Activated T-cell treated with anti-CD3 and anti-CD28 coated beads for 1 hour (primary cell): ENCODE measurements at regions not wholly inside any gene's neighbourhood (a gene's known extent, or its start where the extent isn't known, plus 50 kb on each side); places are given as distances from the start of the nearest gene placed in this dataset.

Source experiments
- DNase-seq: peaks from one replicate; pipeline ENCODE4 v3.0.0-alpha.2; 2020; ENCODE audit warnings: low read depth

DNA sequence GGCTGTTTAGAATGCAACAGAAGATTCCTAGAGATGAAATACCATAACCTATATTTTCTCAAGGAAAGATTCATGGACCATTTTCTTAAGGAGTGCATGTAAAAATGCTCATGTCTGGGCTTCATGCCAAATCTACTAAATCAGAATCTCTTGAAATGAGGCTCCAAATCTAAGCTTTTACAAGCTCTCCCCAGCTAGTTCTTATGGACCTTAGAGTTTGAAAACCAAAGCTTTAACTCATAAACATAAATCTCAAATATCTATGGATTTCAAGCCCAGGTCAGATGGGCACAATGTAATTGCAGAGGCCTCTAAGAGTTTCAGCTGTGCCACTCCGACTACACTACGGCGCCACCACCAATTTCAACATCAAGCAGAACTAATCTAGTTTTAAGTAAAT, 117.3 kb upstream of the CAND1 start:
- DNase-seq: no peak

DNA sequence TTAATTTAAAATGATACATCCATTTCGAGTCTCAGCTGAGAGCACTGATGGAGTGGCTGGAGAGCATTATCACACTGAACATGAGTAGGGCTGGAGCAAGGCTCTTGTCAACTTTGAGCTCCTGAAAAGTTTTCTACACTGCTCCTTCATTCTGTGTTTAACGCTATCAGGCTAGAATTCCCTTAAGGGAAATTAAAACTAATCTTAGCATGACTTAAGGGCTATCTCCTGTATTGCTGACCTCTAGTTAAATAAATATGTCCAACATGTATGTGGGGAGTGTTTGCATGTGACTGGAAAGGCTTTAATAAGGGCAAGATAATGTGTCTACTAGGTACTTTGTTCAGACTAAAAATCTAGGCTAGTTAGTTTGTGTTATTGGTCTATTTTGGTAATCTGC, 116.7 kb upstream of the CAND1 start:
- no peak for DNase-seq

DNA sequence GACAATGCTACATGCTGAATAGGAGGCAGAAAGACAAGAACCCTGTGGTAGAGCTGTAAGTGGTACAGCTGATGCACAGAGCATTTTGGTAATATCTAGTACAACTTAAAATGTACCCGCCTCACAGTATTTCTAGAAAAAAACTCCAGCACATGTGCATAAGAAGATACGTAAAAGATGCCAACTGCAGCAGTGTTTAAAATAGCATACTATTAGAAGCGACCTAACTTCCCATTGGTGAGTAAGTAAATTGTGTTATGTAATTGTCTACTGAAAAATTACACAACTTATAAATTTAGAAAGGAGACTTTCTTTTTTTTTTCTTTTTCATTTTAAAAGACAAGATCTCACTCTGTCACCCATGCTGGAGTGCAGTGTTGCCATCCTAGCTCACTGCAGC, 114.3 kb upstream of the CAND1 start:
- no peak for DNase-seq

DNA sequence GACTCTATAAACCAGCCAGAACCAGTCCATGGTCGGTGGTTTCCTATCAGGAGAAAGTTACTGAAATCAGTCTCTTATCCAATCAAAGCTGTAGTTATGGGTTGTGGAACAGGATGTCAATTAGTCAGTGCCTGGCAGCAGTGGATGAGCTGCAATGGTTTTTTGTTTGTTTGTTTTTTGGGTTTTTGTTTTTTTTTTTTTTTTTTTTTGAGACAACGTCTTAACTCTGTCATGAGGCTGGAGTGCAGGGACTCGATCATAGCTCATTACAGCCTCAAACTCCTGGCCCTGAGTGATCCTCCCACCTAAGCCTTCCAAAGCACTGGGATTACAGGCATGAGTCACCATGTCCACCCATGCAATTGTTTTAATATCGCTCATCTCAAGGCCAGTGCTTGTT, 113.3 kb upstream of the CAND1 start:
- DNase-seq: no peak

DNA sequence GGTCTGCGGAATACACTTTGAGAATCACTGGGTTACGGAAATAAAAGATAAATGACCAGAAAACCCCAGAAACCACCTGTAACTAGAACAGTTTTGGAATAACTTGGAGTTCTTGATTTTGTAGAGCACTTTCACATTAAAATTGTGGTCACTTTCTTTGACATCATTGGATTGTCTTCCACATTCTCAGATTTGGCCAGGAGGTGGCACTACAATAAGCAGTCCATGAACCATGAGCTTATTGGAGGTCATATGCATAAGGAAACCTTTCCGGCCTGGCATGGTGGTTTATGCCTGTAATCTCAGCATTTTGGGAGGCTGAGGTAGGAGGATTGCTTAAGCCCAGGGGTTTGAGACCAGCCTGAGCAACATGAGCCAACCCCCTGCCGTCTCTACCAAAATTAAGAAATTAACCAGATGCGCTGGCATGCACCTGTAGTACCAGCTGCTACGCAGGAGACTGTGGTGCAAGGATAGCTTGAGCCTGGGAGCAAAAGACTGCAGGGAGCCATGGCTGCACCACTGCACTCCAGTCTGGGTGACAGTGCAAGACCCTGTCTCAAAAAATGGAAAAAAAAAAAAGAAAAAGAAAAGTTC, 107.7 kb upstream of the CAND1 start:
- peak; percentile 23 for DNase-seq

DNA sequence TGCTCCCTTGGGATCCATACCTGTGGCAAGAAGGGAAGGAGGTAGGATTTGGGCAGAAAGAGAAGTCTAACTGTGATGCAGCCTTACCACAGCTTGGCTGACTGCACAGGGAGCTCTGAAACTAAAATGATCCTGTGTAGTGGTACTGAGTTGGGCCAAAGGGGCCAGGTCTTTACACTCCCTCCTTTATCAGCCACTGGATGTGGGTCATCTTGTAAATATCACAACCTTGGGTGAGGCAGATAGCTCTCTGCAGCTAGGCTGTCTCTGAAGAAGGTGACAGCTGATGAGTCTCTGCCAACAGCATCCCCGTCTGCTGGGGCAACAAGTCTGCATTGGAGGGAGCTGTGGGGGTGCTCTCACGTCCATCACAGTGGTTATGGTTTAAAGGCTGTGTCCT, 95.9 kb upstream of the CAND1 start:
- DNase-seq: no peak

DNA sequence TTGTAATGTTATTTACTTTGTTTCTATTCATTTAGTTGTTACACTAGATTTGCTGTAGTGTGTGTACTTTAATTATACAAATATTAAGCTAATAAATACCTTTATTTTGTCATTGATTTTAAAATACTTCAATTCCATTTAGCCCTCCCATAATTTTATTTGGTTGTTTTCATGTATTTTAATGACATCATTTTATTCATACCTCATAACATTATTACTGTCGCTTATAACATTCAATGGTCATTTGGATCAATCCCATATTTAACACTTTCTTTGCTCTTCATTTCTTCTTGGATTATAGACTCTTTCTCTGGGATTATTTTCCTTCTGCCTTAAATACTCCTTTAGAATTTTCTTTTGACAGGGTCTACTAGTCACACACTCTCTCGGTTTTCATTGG, 86.6 kb upstream of the CAND1 start:
- no peak for DNase-seq

DNA sequence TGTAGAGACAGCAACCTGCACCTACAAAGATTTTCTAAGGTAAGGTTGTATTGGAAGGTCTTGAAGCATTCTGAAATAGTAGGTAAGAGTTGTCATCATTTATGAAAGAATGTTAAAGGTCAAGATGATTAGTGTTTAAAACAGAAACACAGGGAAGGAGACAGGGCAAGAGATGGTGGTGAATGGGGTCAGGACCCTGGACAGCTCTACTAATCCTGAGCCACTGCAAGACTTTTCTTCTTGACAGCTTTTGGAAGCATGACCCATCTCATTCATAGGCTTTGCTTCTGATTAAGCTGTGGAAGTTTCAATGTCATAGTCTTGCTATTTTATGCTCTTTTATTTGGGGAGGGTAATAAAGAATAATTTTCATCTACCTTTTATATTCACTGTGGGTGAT, 75.5 kb upstream of the CAND1 start:
- no peak for DNase-seq

DNA sequence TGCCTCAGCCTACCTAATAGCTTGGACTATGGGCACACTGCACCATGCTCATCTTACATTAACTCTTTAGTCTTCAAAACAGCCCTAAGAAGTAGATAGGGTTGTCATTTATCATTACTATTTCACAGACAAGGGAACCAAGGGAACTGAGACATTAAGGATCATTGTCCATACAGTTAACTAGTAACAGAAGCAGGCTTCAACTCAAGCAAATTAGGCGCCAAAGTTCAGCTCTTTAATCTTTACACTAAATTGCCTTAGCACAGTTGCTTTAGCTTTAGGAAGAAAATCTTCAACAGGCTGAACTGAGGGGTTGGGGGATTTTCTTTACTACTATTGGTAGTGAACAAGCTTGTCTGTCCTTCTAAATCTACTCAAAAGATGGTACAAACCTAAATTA, 68.8 kb upstream of the CAND1 start:
- DNase-seq: no peak

DNA sequence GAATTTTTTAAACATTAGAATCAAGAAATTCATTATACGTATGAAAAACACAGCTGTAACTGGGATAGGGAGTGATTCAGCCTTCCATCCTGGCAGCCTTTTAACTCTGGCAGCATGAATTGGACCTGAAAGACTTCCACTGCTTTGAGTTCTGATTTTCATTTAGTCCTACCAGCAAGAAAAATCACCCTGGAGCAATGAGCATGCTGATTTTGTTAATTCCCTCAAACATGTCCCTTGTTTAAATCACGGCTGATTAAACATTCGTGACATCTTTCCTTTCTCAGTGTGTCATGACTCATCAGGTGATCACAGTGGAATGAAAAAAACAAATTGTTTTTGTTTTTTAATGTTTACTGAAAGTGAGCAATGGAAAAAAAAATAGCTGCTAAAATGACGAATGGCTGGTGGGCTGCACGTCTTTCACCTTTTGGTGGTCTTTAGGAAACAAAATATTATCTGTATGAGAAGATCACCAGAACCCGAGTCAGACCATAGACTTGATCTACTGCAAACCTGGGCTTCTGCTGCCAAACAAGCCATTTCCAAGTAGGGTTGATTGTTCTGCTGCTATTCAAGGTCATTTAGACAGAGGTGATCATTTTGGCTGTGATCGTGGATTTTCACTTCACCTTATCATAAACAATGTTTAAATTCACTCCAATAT, 67.0 kb upstream of the CAND1 start:
- no peak for DNase-seq

DNA sequence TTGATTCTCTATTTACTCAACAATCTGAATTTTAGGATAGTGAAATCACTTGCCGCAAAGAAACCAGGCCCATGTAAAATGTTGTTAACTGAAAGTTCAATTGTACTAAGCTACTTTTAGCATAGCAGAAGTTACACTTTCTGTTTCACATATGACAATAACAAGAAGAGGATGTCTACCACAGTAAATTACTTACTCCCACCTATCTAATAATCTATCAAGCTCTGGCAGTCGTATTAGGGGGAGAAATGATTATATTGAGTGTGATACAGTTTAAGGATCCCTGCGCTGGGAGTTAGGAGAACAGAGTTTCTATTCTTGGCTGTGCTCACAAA, 66.5 kb upstream of the CAND1 start:
- DNase-seq: no peak

DNA sequence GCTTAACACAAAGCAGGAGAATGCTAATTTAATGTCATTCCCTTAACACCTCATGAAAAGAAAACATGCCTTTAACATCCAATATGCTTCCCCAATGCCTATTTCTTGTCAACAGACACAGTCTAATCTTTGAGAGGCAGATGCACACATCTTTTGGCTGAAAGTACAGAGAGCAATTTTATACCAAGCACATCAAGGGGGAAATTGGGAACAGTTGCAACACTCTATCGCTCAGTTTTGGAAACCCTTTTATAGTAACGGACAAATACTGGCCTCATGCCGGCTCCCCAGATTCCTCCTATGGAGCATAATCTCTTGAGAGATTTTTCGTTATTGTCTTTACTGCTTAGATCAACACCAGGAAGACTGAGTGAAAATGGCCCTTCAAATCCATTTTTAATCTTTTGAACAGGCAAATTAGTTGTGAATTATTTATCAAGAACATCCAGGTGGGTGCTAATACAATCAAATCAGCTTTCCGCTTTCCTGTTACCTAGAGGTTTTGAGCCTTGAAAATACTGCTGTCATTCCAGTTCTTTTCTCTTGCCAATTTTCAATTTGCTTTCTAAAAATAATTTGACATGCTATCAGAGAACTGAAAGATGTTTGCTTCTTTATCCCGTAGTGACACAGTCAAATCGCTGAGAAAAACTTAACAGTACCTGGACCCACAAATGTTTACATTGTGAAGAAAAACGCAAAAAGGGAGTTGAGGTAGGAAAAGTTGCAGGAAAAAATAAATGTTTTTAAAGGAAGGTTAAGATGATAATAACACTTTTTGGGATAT, 60.7 kb upstream of the CAND1 start:
- DNase-seq: no peak

DNA sequence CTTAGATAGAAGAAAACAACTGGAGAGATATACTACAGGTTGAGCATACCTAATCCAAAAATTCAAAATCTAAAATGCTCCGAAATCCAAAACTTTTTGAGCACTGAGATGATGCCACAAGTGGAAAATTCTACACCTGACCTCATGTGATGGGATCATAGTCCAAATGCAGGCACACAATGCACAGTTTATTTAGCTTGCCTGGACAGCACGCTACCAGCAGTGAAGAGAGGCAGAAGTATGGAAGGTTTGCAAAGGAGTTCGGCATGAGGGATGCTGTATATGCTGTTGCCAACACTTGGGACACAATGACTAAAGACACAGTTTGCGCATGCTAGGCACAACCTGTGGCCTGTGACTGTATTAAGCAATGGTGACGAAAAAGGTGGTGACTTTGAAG, 58.1 kb upstream of the CAND1 start:
- DNase-seq: no peak

DNA sequence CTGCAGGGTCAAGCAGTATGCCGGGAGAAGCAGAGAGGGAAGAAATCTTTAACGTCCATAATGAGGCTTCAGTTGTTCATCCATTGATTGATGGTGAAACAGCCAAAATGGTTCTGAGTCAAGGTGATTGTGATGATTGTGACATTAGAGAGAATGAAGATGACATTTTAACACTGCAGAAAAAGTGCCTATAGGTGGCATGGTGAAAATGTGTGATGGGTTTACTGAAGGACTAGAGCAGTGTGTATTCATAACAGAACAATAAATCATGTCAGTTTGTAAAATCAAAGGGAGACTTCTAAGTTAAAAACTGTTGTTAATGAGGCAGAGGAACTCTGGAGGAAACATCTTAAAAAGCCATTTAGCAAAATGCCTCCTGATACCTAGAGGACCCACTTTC, 57.7 kb upstream of the CAND1 start:
- no peak for DNase-seq

DNA sequence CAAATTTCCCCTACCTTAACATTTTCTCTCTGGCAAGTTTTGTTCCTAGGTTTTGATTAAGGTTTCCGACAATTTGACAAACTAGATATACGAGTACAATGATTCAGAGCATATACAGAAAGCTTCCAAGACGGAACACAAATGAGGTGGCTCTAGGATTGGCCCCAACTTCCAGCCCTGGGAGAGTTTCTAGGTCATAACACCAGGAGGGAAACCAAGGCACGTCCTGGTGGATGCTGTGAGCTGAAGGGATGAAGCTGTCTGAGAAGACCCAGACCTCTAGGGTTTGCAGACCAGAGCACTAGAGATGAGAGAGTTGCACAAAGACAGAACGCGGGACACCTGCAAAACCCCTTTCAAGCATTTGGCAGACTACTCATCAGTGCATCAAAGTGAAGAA, 51.5 kb upstream of the CAND1 start:
- DNase-seq: no peak
